Adrenal gland (tissue), 9 donors: ENCODE measurements at regions not wholly inside any gene's neighbourhood (a gene's known extent, or its start where the extent isn't known, plus 50 kb on each side); places are given as distances from the start of the nearest gene placed in this dataset.

Source experiments
- DNase-seq, 7 donors: peaks; one replicate each; pipeline ENCODE4 v3.0.0-alpha.2; 2019 to 2020
- H3K27ac ChIP-seq, 5 donors: fragments of 200-600 bp; sonication (generic) in 4 of 5; 1 replicate in 3 of 5; 2 replicates in 2 of 5; pipeline versions ENCODE4 v1.5.1 to v1.8.0; 2016 to 2020; ENCODE audit warnings: mild to moderate bottlenecking in 1 of 5
- H3K27me3 ChIP-seq: fragments of 200-600 bp; 2 replicates; pipeline ENCODE4 v1.8.0; 2021
- H3K36me3 ChIP-seq, 2 donors: fragments of 200-600 bp; replicated peaks in 1 of 2; 1 replicate in 1 of 2; 2 replicates in 1 of 2; pipeline versions ENCODE4 v1.5.1 to v1.8.0; 2018 to 2022
- H3K4me1 ChIP-seq, 2 donors: fragments of 200-600 bp; replicated peaks in 1 of 2; 1 replicate in 1 of 2; 2 replicates in 1 of 2; pipeline versions ENCODE4 v1.5.1 to v1.8.0; 2018 to 2021
- H3K4me3 ChIP-seq, 4 donors: fragments of 200-600 bp; sonication (generic) in 3 of 4; one replicate each; pipeline ENCODE4 v1.5.1; 2016 to 2018
- H3K9me3 ChIP-seq, 3 donors: fragments of 200-600 bp; sonication (generic) in 1 of 3; replicated peaks in 1 of 3; 1 replicate in 2 of 3; 2 replicates in 1 of 3; pipeline versions ENCODE4 v1.5.1 to v1.8.0; 2016 to 2021
- CTCF ChIP-seq, 6 experiments: fragments of 450-650 bp in 4 of 6; fragments of 200-600 bp in 2 of 6; sonication (generic) in 1 of 6; IDR thresholded peaks; 1 replicate in 5 of 6; 2 replicates in 1 of 6; pipeline versions ENCODE4 v1.5.1 to v1.8.0; 2016 to 2021; ENCODE audit warnings: antibody characterized with exemption in 6 of 6, mild to moderate bottlenecking in 2 of 6, moderate library complexity in 1 of 6
- POLR2A ChIP-seq, 2 donors: fragments of 450-650 bp; IDR thresholded peaks; one replicate each; pipeline ENCODE4 v1.6.1; 2017; ENCODE audit warnings: antibody characterized with exemption in 2 of 2, mild to moderate bottlenecking in 2 of 2, moderate library complexity in 1 of 2
- WGBS, 4 donors: extraction: QIAGEN DNeasy Blood & Tissue Kit in 2 of 4; methylation state at CpG; one replicate each; pipeline versions ENCODE4 v1.1.5 to v1.1.7; 2013 to 2017; 5-methylcytosine and 5-hydroxymethylcytosine counted together
- intact Hi-C, 2 donors: fragments of 100-400 bp; cut with DNase I; formaldehyde crosslinking; loops; one replicate each; pipeline versions ENCODE4 v1.14.1 to v1.15.0; 2022 to 2023
- donor health status: healthy with polysubstance abuse.
- donor health status: Bipolar disorder and iron deficiency.
- donor health status: DM: yes; HTN: yes; CAD: no.
- donor health status: DM: no; HTN: no; CAD: no.
- donor health status: DM: no; HTN: no; CAD: no.

- Histone ChIP-seq H3K4me1 (no peaks in the 10 kb centered on the region), H3K27ac (no peak overlapping the region), H3K27me3 (no peaks in the 10 kb centered on the region), H3K4me3 (no peak overlapping the region), H3K36me3 (no peaks in the 10 kb centered on the region), H3K9me3 (no peaks in the 10 kb centered on the region)
- WGBS, 4 donors: 78 to 93% (median 90%) methylated on average over 1 of the region's 1 CpG
- TF ChIP-seq POLR2A (IDR thresholded peaks at IDR 0.05): no peak
- TF ChIP-seq CTCF (IDR thresholded peaks at IDR 0.05): no peak
- intact Hi-C loops: no loop called here
- no peak for DNase-seq
These were observed 122.9 kb upstream of the PLEKHA5 start for GRCh38 chr12:19006626-19007137.

DNA sequence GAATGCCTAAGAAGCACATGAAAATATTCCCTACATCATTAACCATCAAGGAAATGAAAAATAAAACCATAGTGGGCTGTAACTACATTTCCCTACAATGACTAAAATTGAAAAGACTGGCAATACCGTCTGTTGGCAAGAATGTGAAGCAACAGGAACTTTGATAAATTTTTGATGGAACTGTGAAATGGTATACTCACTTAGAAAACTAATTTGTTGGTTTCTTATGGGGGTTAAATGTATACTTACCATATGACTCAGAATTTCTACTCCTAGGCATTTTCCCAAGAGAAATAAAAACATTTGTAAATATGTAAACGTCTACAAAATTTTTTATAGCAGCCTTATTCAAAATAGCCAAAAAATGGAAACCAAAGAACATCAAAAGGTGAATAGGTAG is 121.4 kb upstream of the PLEKHA5 start:
- TF ChIP-seq CTCF (IDR thresholded peaks at IDR 0.05) (no peak), POLR2A (IDR thresholded peaks at IDR 0.05) (no peak)
- H3K27ac ChIP-seq: no peak overlapping the region
- H3K27me3 ChIP-seq: no peaks in the 10 kb centered on the region
- WGBS, 4 donors: 71 to 86% (median 77%) methylated on average over 2 of the region's 2 CpGs
- H3K36me3 ChIP-seq: no peaks in the 10 kb centered on the region
- no peaks in the 10 kb centered on the region for H3K4me1 ChIP-seq
- no peak for DNase-seq
- intact Hi-C loops: no loop called here
- no peaks in the 10 kb centered on the region for H3K9me3 ChIP-seq
- no peak overlapping the region for H3K4me3 ChIP-seq

- Histone ChIP-seq H3K4me1 (no peaks in the 10 kb centered on the region), H3K27me3 (no peaks in the 10 kb centered on the region), H3K36me3 (no peaks in the 10 kb centered on the region), H3K27ac (no peak overlapping the region), H3K9me3 (no peaks in the 10 kb centered on the region), H3K4me3 (no peak overlapping the region)
- intact Hi-C loops: no loop called here
- TF ChIP-seq POLR2A (IDR thresholded peaks at IDR 0.05) (no peak), CTCF (IDR thresholded peaks at IDR 0.05) (no peak)
- DNase-seq: no peak
- 68 to 80% (median 75%) methylated on average over 3 of the region's 3 CpGs for WGBS, 4 donors
These were observed 119.4 kb upstream of the PLEKHA5 start for GRCh38 chr12:19010087-19010486.

DNA sequence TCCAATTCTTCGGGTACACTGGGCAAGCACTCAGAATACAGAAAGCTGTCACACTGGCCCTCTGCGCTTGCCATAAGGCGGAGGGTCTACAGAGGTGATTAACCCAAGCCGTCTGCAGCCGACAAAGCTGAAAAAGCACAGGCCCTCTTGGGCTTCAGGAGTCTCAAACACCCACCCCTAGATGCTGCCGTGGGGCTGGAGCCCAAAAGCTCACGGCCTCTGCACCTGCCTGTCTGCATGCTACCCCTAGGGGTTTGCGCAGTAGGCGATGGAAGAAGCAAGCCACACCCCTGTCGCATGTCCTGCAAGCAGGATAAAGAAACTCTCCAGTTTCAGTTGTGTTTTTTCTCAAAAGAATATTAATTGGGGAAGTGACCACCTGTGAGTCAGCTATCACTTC is 118.8 kb upstream of the PLEKHA5 start:
- no peak for TF ChIP-seq CTCF (IDR thresholded peaks at IDR 0.05)
- TF ChIP-seq POLR2A (IDR thresholded peaks at IDR 0.05): no peak
- DNase-seq: no peak
- Histone ChIP-seq H3K9me3 (no peaks in the 10 kb centered on the region), H3K36me3 (no peaks in the 10 kb centered on the region), H3K4me1 (no peaks in the 10 kb centered on the region), H3K27ac (no peak overlapping the region), H3K27me3 (no peaks in the 10 kb centered on the region), H3K4me3 (no peak overlapping the region)
- WGBS, 4 donors: 92 to 96% (median 95%) methylated on average over 10 of the region's 10 CpGs
- intact Hi-C loops: no loop called here
